ENCODE measurements at regions not wholly inside any gene's neighbourhood (a gene's known extent, or its start where the extent isn't known, plus 50 kb on each side); places are given as distances from the start of the nearest gene placed in this dataset.

- no peak for TF ChIP-seq YY1 (IDR thresholded peaks at IDR 0.05; ENCODE audit: low read depth)
- TF ChIP-seq USF1 (IDR thresholded peaks at IDR 0.05) = no peak
- no peak for TF ChIP-seq RAD21 (IDR thresholded peaks at IDR 0.05; ENCODE audit: low read depth)
- no peak for TF ChIP-seq TEAD4 (IDR thresholded peaks at IDR 0.05)
- TF ChIP-seq, protein P1, sequence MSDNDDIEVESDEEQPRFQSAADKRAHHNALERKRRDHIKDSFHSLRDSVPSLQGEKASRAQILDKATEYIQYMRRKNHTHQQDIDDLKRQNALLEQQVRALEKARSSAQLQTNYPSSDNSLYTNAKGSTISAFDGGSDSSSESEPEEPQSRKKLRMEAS (IDR thresholded peaks at IDR 0.05) = no peak
- TF ChIP-seq ZBTB7A (IDR thresholded peaks at IDR 0.05; ENCODE audit: low read depth) = no peak
- no peak for TF ChIP-seq EGR1 (IDR thresholded peaks at IDR 0.05)
- TF ChIP-seq TAF1 (IDR thresholded peaks at IDR 0.05; ENCODE audit: low read depth) = no peak
- TF ChIP-seq CREB1 (IDR thresholded peaks at IDR 0.05; ENCODE audit: low read depth) = no peak
- TF ChIP-seq REST (IDR thresholded peaks at IDR 0.05; ENCODE audit: low read depth) = no peak
- no peak for TF ChIP-seq CEBPB (IDR thresholded peaks at IDR 0.05)
- TF ChIP-seq TCF12 (IDR thresholded peaks at IDR 0.05; ENCODE audit: low read depth) = no peak
- no peak for TF ChIP-seq NFIC (IDR thresholded peaks at IDR 0.05)
- TF ChIP-seq FOXM1 (IDR thresholded peaks at IDR 0.05; ENCODE audit: borderline replicate concordance, low read depth) = no peak
- TF ChIP-seq EP300 (IDR thresholded peaks at IDR 0.05; ENCODE audit: borderline replicate concordance) = no peak
Observed at GRCh38 chr10:33559105-33559504, 224.6 kb upstream of the NRP1 start.

- no peak for TF ChIP-seq TEAD4 (IDR thresholded peaks at IDR 0.05)
- no peak for TF ChIP-seq TCF12 (IDR thresholded peaks at IDR 0.05; ENCODE audit: low read depth)
- TF ChIP-seq FOXM1 (IDR thresholded peaks at IDR 0.05; ENCODE audit: borderline replicate concordance, low read depth) = no peak
- TF ChIP-seq TAF1 (IDR thresholded peaks at IDR 0.05; ENCODE audit: low read depth) = no peak
- TF ChIP-seq, protein P1 (IDR thresholded peaks at IDR 0.05) = no peak
- TF ChIP-seq ZBTB7A (IDR thresholded peaks at IDR 0.05; ENCODE audit: low read depth) = no peak
- TF ChIP-seq EGR1 (IDR thresholded peaks at IDR 0.05) = no peak
- TF ChIP-seq YY1 (IDR thresholded peaks at IDR 0.05; ENCODE audit: low read depth) = no peak
Observed at GRCh38 chr10:33557313-33557712, 222.8 kb upstream of the NRP1 start.

DNA sequence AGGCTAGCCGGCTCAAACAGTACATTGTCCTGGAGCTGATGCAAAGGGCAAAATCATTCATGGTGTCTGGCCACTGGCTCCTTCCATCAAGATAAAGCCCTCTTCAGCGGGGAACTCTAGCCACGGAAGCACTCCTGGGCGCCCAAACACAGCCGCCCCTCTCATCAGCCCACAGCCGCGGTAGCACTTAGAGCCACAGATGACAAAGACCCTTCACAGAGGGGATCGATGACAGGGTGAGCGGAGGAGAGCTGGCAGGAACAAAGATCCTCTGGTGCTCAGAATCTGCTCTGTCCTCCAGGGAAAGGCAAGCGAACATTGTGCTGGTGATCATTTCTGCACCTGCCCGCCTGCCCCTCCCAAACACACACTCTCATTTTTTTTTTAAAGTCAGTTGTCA lies 222.2 kb upstream of the NRP1 start:
- TF ChIP-seq EGR1 (IDR thresholded peaks at IDR 0.05) (no peak), TEAD4 (IDR thresholded peaks at IDR 0.05) (no peak), CREB1 (IDR thresholded peaks at IDR 0.05; ENCODE audit: low read depth) (no peak), CEBPB (IDR thresholded peaks at IDR 0.05) (no peak), ZBTB7A (IDR thresholded peaks at IDR 0.05; ENCODE audit: low read depth) (no peak), FOXM1 (IDR thresholded peaks at IDR 0.05; ENCODE audit: borderline replicate concordance, low read depth) (no peak), EP300 (IDR thresholded peaks at IDR 0.05; ENCODE audit: borderline replicate concordance) (no peak), TCF12 (IDR thresholded peaks at IDR 0.05; ENCODE audit: low read depth) (no peak), RAD21 (IDR thresholded peaks at IDR 0.05; ENCODE audit: low read depth) (no peak), REST (IDR thresholded peaks at IDR 0.05; ENCODE audit: low read depth) (no peak), TAF1 (IDR thresholded peaks at IDR 0.05; ENCODE audit: low read depth) (no peak), USF1 (IDR thresholded peaks at IDR 0.05) (no peak), YY1 (IDR thresholded peaks at IDR 0.05; ENCODE audit: low read depth) (no peak), NFIC (IDR thresholded peaks at IDR 0.05) (no peak)
- TF ChIP-seq, protein P1 (IDR thresholded peaks at IDR 0.05) = no peak

DNA sequence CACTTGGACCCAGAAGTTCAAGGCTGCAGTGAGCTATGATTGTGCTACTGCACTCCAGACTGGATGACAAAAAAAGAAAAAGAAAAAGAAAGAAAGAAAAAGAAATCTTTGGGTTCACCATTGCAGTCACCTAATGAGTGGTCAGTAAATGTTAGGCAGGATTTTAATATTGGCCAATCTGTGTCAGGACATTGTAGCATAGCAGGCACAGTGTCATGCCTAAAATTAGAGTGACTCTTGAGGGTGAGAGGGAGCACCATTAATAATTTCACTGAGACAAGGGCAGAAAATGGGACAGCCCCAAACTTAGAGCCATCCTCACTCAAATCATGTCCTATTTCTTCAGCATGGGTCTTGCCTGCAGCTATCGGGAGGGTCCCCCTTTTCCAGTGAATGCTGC lies 221.6 kb upstream of the NRP1 start:
- TF ChIP-seq EGR1 (IDR thresholded peaks at IDR 0.05) (no peak), YY1 (IDR thresholded peaks at IDR 0.05; ENCODE audit: low read depth) (no peak), CEBPB (IDR thresholded peaks at IDR 0.05) (no peak), TEAD4 (IDR thresholded peaks at IDR 0.05) (no peak), CREB1 (IDR thresholded peaks at IDR 0.05; ENCODE audit: low read depth) (no peak), TCF12 (IDR thresholded peaks at IDR 0.05; ENCODE audit: low read depth) (no peak), USF1 (IDR thresholded peaks at IDR 0.05) (no peak), TAF1 (IDR thresholded peaks at IDR 0.05; ENCODE audit: low read depth) (no peak), ZBTB7A (IDR thresholded peaks at IDR 0.05; ENCODE audit: low read depth) (no peak), EP300 (IDR thresholded peaks at IDR 0.05; ENCODE audit: borderline replicate concordance) (no peak), REST (IDR thresholded peaks at IDR 0.05; ENCODE audit: low read depth) (no peak), NFIC (IDR thresholded peaks at IDR 0.05) (no peak), RAD21 (IDR thresholded peaks at IDR 0.05; ENCODE audit: low read depth) (no peak), FOXM1 (IDR thresholded peaks at IDR 0.05; ENCODE audit: borderline replicate concordance, low read depth) (no peak)
- TF ChIP-seq, protein P1 (IDR thresholded peaks at IDR 0.05) = no peak
